ENCODE measurements at regions not wholly inside any gene's neighbourhood (a gene's known extent, or its start where the extent isn't known, plus 50 kb on each side); places are given as distances from the start of the nearest gene placed in this dataset.
"Not testable (repeated sequence)": the region's sequence is repeated elsewhere in the genome, so short reads cannot be mapped to it uniquely, and the experiment has no call there.

DNA sequence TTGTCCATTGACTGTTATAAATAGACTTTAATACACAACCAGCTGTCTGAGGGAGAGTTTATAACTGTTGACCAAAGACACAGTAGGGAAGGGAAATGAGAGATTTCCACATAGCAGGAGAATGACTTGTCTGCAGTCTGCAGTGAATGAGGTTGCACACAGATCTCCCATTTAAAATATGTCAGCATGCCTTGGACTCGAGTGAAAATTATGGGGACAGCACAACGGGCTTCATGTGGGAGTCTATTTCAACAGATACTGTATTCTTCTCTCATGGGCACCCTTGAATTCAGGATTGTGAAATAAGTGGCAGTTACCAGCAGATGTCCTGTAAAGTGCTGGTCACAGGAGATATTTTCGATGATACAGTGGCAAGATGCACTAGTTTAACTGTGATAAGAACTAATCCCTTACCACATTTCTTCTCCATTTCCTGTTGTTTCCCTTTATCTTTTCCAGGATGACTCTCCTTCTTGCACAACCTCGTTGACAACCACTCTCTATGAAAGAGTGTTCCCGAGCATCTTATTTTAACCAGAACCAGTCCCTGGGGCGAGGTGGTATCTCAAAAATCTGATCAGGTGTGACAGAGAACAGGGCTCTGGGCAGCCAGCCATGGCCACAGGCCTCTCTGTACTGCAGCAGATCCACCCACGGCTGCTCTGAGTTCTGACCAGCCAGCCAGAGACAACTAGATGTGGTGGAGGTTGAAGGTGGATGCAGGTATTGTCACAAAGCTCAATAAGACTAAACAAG, 51.5 kb upstream of the MAP3K1 start:
- DNase-seq, result no peak

DNA sequence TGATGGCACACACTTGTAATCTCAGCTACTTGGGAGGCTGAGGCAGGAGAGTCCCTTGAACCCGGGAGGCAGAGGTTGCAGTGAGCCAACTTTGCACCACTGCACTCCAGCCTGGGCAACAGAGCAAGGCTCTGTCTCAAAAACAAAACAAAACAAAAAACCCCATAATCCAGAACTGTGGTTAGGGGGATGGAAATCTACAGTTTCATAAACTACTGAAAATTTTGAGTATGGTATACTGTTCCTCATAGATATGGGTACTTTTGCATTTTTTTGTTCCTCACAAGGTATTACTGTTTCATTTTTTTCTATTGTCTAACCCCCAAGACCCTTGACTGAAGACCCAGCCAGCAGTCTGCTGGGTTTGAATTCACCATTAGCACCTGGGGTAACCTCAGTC, 52.2 kb upstream of the MAP3K1 start:
- DNase-seq, result no peak

DNA sequence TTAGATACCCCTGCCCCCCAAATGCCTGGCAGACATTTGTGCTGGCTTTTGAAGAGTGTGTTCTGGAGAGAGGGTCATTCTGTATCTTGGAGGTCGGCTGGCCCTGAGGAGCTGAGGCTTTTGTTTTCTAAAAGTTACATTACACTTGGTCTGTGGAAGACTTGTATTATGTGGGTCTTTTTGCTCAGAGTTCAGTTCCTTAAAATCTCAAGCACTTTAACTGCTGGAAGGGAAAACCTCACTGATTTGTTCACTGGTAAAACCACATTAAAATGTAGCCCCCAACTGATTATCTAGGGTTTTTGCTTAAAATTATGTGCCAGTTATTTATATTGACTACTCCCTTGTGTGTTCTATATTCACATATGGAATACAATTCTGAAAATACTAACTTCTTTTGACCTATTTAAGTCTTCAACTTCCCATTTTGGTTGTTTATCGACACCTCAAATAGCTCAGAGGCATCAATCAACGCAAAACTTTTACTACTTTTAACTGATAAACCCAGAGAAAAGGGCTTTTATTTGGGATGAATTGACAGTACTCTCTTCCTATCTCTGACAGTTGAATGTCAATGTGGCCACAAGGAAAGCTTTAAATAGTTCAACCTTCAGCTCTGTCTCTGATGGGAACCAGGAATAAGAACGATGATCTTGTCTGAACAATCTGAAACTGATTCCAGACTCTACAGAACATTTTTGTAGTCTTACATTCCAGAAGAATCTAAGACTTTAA, 54.0 kb upstream of the MAP3K1 start:
- DNase-seq, result no peak

DNA sequence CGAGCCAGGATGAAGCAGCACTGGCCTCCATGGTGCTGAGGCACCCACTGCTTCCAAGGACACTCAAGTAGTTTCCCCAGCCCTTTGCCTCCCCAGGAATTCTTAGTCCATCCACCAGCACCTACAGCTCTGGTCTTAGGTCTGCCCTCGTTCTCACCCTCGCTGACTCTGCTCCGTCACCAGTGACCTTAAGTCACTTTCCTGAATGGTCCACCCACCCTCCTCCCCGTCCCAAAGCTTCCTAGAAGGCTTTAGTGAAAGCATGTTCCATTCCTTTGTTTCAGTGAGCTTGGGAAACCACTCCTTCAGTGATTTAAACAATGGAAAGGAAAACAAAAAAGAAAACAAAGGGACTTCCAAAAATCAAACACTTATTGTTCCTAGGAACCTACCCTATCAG, 54.6 kb upstream of the MAP3K1 start:
- no peak for DNase-seq

DNA sequence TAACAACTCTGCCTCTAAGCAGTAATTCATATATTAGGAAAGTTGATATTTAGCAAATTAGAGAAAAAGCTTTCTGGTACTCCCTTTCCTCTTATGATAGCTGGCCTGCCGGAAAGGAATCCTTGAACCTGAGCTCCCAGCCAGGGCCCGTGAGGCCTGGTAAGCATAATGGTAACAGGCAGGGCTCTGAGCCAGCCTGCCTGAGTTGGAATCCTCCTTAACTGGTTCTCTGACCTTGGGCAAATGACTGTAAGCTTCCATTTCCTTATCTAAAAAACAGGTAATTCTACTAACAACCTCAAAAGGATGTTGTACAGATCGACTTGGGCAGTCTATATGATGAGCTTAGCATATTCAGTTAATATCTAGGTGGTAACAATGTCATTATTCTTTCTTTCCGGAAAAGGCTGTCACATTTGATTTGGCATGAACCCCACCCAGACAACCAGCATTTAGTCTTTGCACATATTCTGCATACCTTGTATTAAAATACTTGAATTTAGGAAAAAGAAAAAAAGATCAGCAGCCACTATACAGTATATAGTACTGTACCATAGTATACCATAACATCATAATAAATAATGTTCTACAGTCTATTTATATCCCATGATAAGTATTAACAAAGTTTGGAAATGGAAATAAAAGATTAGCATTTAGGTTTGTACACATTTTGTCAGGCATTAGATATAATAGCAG, 55.7 kb upstream of the MAP3K1 start:
- no peak for DNase-seq

DNA sequence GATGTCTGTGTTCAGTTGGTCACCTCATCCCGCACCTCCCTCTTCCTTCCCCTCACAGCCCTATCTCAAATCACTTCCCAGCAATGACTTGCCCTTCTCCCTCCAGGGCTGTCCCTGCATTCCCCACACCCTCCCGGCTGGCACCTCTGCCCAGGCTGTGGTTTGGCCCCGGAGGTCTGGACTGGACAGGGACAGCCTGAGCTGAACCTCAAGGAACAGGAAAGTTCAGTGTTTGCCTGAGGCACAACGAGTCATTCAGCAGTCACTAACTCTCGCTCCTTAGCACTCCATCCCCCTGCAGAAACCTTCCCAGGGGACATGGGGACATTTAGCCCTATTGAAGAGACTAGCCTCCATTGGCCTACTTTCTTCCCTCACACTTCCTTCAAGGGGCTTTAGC, 58.3 kb upstream of the MAP3K1 start:
- DNase-seq, result no peak

DNA sequence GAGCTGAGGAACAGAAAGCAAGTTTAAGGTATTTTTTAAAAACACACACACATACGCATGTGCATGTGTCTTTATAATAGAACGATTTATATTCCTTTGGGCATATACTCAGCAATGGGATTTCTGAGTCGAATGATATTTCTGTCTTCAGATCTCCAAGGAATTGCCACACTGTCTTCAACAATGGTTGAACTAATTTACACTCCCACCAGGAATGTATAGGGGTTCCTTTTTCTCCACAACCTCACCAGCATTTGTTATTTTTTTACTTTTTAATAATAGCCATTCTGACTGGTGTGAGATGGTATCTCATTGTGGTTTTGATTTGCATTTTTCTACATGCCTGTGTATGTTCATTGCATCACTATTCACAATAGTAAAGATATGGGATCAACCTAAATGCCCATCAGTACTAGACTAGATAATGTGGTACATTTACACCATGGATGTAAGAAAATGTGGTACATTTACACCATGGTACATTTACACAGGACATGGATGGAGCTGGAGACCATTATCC, 60.3 kb upstream of the MAP3K1 start:
- DNase-seq, result no peak

DNA sequence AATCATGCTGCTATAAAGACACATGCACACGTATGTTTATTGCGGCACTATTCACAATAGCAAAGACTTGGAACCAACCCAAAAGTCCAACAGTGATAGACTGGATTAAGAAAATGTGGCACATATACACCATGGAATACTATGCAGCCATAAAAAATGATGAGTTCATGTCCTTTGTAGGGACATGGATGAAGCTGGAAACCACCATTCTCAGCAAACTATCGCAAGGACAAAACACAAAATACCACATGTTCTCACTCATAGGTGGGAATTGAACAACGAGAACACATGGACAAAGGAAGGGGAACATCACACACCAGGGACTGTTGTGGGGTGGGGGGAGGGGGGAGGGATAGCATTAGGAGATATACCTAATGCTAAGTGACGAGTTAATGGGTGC, 61.8 kb upstream of the MAP3K1 start:
- not testable (repeated sequence) for DNase-seq

DNA sequence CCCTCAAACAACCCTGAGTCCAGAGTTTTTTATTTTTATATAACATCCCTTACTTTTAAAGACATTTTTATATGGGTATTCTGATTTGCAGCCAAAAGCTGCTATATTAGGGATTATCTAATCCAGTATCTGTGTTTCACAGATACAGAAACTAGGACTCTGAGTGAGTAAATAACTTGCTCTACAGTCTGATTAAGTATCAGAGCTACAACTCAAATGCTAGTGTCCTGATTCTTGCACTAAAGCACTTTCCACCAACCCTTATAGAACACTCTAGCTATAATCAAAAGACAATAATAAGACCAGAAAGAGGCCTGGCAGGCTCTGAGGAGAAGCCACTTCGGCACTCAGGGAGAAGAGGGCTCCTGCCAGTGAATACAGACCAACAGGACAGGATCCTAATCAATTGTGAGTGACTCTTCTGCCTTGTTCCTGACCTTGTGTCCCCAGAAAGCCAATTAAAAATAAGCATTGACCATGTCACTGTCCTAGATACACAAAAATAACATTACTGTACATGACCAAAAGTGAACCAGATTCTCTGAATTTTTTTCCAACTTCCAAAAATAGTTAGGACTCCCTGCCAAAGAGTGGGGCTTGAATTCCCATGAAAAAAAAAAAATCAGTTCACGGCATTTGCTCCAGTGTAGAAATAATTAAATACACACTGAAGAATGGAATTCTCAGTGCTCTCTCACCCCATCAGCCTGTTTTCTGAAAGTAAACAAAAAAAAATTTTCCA, 63.6 kb upstream of the MAP3K1 start:
- no peak for DNase-seq

DNA sequence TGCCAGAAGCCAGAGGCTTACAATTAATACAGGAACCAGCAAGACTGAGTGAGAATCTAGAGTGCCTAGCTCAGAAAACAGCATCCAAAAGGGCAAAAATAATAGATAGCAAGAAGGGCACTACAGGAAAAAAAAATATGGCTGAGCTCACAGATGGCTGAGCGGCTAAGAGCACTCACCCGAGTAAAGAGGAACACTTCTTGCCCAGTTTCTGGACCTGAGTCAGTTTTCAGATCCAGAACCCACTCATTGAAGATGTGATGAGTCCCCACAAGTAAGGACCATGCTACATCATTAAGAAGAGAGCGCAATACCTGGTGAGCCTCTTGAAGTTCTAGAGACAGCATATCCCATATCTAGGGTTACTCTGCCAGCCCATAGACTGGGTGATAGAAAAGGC, 65.5 kb upstream of the MAP3K1 start:
- DNase-seq, result no peak

DNA sequence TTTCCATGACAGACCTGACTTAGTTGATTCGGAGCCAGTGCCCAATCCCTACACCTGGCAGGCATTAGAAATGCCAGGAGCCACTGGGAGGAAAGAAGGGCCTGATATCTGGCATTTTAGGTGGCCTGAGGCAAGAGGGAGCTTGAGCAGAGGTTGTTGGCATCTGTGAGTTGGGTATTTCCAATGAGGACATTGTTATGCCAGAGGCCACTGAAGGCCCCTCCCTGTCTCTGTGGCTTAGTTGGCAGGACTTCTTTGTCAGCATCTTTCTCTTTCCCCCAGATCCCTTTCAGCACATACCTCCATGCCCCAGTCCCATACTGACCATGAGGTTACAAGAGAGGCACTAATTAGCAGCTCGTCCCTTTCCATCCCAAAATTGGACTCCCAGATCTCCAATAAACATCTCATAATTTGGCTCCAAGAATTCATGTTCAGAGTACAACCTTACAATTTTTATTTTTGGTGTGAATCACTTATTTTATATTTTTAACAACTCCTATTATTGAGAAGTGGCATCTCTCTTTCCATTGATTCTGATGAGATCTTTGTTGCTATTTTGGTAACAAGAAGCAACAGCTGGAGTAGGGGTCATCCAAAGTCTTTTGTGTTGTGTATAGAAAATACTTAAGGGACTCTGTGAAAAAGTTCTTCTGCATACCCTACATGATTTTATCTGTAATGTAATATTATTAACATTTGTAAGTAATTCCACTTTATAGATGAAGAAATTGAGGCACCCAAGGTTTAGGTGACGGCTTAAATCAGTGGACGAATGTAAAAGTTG, 68.6 kb upstream of the MAP3K1 start:
- DNase-seq, result no peak

DNA sequence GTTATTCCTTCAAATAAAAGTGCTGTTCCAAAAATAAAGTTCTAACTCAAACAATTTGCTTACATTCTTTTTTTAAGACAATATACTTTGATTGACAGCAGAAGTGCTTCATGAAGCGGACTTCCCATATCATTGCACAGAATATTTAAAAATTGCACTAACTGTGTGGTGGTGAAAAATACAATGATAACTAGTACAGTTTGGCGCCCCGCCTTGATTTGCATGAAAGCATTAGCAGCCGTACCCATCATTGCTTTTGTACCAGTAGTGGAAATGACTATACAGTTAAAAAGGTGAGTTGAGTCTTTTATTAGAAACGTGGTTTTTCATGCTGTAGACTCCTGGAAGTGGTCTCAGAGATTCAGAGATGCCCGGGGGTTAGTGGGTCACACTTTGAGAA, 69.5 kb upstream of the MAP3K1 start:
- DNase-seq, result no peak

DNA sequence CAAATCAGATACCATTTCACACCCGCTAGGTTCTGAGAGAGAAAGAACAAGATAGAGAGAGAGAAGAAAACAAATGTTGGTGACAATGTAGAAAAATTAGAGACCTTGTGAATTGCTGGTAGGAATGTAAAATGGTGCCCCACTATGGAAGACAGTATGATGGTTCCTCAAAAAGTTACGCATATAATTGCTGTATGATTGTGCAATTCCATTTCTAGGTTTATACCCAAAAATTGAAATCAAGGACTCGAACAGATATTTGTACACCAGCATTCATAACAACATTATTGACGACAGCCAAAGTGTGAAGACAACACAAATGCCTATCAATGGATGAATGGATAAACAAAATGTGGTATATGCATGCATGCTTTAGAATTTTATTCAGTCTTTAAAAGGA, 74.5 kb upstream of the MAP3K1 start:
- DNase-seq, result no peak

DNA sequence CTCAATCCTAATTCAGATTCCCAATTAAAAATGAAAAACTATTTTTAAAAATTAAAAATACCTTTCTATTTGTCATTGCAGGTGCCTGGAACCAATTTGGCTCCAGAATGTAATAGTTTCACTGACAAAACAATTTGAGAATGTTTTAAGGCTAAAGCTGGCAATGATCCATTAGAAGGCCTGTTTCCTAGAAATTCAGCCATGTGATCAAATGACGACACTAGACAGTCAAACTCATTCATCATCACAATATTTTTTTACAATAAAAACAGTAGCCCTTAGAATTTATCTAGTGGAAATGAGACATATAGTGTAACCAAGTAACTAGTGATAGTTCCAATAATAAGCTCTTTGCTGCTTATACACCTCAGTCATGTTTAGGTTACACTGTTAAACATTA, 75.4 kb upstream of the MAP3K1 start:
- no peak for DNase-seq

DNA sequence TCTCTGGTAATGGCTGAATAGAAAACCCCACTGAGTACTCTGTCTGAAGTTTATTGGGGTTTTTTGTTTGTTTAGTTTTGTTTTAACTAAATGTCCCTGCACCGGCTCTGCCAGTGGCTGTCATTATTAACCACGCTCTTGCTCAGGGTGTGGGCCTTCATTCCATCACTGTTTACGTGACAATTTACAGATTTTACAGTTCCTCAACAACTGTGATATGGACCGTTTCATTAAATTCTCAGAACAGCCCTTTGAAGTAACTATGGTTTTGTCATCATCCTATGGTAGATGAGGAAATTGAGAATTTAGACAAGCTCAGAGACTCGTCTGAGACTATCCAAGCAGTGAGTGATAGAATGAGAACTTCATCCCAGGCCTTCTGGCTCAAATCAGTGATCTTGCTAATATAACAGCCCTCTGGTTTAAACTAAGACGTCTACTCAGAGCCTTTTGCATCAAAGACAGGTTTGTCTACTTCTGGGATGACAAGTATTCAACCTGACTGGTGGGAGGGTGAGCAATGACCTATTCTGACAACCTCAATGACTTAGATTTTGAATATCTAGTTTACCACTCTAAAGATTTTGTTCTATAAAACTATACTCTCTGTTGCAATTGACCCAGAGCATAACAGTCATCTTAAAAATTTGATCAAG, 77.3 kb upstream of the MAP3K1 start:
- no peak for DNase-seq

DNA sequence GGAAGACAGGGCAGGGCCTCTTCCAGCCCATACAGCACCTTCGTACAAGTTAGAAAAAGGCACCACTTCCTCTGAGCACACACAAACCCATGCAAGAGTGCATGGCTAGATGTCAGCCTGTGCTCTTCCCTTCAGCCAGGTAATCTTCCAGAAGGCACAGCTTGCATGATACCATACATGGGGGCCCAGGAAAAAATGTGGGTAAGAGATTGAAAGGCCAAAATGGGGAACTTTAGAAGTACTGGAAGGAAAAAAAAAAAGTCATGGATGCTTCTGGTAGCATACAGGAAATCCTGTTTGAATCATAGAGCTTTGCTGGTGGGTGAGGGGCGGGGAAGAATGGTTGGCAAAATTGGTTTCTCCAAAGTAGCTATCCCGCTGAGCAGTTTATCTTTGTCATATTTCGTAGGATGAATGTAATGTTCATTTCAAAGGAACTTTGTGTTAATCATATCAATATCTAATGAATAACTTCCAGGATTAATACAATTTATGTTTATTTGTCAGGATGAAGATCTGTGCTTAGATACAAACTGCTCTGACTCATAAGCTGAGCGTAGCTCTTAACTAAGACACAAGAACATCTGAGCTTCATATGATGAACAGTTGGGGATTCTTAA, 78.2 kb upstream of the MAP3K1 start:
- DNase-seq, result no peak

DNA sequence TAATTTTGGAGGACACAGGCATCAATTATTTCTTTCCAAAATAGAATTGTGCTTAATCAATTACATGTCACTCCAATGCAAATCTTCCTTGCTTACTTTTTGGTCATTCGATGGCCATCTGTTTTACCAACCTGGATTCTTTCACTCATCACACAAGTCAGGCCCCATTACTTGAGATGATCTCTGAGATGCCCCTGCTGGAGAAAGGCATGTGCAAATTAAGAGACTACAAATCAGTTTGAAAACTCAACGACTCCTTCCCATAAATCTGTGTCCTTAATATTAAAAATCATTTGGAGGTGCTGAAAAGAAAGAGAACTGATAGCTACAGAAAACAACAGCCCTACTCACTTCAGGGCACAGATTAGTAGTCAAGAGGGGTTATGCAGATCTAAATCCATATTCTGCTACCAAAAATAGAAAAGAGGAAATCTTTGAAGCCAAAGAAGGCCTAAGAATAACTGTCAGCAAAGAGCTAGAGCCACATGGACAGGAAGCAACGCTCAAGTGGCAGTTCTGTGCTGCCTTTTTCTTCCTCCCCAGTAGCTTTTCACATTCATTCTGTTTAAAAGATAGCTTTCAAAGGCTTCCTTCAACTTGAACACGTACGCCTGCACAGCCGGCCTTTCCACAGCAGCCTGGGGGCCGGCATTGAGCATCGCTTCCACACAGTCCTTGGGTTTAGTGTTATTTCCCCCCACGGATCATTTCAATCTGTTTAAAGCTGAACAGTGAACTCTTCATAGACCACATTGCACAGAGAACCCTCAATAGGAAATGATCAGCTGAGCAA, 79.3 kb upstream of the MAP3K1 start:
- DNase-seq, result no peak

DNA sequence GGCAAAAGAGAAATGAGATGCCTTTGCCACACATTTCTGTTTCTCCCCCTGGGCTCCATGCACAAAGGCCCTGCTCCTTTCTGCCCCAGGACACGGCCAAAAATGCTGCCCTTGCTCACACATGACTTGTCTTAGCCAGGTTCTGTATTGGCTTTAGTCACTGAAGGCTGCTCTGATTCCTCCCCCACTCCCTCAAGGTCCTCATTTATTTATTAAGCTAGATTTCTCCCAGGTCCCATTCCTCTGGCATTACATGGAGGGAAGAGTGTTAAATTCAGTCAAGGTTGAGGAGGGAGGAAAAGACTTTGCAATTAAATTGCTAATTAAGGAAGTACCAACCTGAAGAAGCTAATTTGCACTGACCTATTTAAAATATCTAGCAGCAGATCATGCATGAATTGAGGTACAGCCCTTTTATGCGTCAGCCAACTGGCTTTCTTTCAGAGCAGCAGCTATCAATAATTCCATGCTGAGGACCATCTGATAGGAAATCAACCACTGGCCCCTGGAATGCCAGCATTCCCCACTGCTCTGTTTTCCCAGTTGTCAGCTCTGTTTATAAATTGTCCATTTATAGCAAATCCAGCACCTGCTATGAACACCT, 81.2 kb upstream of the MAP3K1 start:
- DNase-seq, result no peak

DNA sequence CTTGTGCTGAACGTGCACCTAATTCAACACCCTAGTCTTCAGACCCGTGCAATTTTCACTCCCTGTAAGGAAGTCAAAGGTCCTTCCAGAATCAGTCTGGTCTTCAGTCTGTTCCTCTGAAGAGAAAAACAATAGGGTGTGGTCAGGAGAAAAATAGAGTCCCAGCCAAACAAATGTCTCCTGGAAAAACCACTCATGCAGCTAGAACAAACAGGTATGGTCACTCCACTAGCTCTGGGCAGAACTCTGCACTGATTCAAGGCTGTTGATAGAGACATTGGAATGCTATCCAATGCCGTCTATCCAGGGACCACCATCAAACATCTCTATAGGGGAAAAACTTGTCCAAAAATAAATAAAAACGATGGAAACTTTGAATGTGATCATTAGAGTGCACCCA, 81.8 kb upstream of the MAP3K1 start:
- no peak for DNase-seq

DNA sequence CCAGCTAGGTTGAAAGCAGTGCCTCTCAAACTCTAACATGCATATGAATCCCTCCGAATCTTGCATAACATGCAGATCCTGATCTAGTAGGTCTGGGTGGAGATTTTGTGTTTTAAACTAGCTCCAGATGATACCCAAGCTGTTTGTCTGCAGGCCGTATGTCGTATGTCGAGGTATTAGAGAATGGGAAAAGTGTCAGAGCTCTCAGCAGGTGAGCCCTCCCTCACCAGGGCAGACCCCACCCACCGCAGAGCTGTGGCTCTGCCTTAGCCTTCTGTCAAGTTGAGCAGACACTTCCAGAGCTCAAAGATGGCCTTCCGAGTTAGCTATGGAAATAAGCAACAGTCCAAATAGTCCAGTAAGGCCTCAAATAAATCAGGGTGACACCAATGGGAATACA, 83.2 kb upstream of the MAP3K1 start:
- no peak for DNase-seq
